Ovary (tissue), 3 donors: ENCODE measurements at regions not wholly inside any gene's neighbourhood (a gene's known extent, or its start where the extent isn't known, plus 50 kb on each side); places are given as distances from the start of the nearest gene placed in this dataset.

Source experiments
- EP300 ChIP-seq: sonication (generic); formaldehyde crosslinking; IDR thresholded peaks from one replicate; pipeline ENCODE4 v1.6.1; 2017; ENCODE audit warnings: antibody characterized with exemption
- POLR2A ChIP-seq: fragments of 450-650 bp; IDR thresholded peaks from one replicate; pipeline ENCODE4 v1.6.1; 2017; ENCODE audit warnings: antibody characterized with exemption, mild to moderate bottlenecking, moderate library complexity
- TF ChIP-seq, protein P1 (sequence below), 3 donors: fragments of 450-650 bp in 2 of 3; fragments of 200-600 bp in 1 of 3; IDR thresholded peaks; one replicate each; pipeline versions ENCODE4 v1.5.1 to v1.8.0; 2016 to 2022; ENCODE audit warnings: antibody characterized with exemption in 3 of 3, mild to moderate bottlenecking in 1 of 3
- donor health status: DM: no; HTN: no; CAD: no.

DNA sequence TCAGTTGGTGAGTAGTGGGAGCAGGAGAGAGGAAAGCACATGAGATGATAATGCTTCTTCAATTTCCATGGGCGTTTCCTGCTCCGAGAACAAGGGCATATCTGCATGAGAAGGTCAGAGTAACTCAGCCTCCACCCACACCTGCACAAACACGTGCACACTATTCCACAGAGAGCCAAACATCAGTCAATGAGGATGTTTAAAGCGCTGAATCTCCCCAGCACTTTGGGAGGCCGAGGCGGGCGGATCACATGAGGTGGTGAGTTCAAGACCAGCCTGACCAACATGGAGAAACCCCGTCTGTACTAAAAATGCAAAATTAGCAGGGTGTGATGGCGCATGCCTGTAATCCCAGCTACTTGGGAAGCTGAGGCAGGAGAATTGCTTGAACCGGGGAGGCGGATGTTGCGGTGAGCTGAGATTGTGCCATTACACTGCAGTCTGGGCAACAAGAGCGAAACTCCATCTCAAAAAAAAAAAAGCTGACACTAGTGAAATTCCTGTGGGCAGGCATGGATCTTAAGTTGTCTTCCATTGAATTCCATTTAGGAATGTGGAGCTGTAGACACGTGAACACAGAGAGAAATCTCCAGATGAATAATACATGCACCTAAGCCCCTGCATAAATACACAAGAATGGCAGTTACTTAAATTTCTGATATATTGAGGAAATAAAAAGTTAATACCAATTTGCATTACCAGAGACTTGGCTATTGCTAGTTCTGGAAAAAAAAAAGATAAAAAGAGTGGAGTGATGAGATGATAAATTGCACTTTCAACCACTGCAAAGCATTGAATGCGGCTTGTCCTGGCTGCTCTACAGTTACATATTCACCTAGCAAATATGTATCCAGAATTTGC lies 1097.4 kb upstream of the TMEM132C start:
- TF ChIP-seq, protein P1, sequence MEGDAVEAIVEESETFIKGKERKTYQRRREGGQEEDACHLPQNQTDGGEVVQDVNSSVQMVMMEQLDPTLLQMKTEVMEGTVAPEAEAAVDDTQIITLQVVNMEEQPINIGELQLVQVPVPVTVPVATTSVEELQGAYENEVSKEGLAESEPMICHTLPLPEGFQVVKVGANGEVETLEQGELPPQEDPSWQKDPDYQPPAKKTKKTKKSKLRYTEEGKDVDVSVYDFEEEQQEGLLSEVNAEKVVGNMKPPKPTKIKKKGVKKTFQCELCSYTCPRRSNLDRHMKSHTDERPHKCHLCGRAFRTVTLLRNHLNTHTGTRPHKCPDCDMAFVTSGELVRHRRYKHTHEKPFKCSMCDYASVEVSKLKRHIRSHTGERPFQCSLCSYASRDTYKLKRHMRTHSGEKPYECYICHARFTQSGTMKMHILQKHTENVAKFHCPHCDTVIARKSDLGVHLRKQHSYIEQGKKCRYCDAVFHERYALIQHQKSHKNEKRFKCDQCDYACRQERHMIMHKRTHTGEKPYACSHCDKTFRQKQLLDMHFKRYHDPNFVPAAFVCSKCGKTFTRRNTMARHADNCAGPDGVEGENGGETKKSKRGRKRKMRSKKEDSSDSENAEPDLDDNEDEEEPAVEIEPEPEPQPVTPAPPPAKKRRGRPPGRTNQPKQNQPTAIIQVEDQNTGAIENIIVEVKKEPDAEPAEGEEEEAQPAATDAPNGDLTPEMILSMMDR (IDR thresholded peaks at IDR 0.05), result no peak
- TF ChIP-seq POLR2A (no peak), EP300 (no peak)
